ENCODE measurements at regions not wholly inside any gene's neighbourhood (a gene's known extent, or its start where the extent isn't known, plus 50 kb on each side); places are given as distances from the start of the nearest gene placed in this dataset.

DNA sequence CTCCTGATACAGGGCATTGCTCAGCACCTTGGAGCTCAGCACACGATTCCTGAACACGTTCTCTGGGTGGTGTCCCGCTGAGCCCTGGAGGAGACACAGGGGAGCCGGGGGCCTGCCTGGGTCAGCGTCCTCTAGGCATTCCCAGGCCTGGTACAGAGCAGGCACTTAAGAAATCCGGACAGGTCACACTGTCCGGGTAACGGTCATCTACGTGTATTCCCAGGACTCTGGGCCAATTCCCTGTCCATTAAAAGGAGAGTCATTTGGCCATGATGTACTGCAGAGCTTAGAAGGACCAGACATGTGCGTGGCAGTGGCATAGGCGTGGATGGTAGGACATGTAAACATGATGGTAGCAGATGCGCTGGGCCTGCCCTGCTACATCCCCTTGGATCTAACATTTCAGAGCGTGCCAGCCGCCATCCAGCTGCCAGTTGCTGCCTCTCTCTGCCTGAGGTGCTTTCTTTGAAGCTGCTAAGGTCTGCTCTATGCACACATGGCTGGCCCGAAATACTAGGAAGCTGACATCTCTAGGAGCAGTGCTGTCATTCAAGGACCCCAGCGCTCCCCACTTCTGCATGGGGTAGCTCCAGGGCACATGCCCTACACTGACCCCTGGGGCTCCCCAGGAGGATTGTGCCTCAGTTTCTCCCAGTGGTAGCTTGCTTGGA, 273.1 kb upstream of the RTL1 start:
- H3K4me2 ChIP-seq (ENCODE audit: low read length): no peak overlapping the region
- no peaks in the 10 kb centered on the region for H3F3A ChIP-seq (ENCODE audit: insufficient read depth, low read length, poor library complexity, severe bottlenecking)
- H3K9me3 ChIP-seq (ENCODE audit: low read length): no peaks in the 10 kb centered on the region
- H3K9ac ChIP-seq (ENCODE audit: low read length): no peak overlapping the region
- TF ChIP-seq MXI1 (conservative IDR thresholded peaks at IDR 0.05; ENCODE audit: poor library complexity, severe bottlenecking) (no peak), SMC3 (conservative IDR thresholded peaks at IDR 0.05; ENCODE audit: poor library complexity) (no peak), TAF1 (IDR thresholded peaks at IDR 0.05; ENCODE audit: low read depth) (no peak), POLR2AphosphoS5 (IDR thresholded peaks at IDR 0.05) (no peak), RAD21 (conservative IDR thresholded peaks at IDR 0.05) (no peak), EZH2 (IDR thresholded peaks at IDR 0.05; ENCODE audit: borderline replicate concordance, insufficient read depth, low read length, poor library complexity, severe bottlenecking) (no peak)
- TF ChIP-seq, protein P1, sequence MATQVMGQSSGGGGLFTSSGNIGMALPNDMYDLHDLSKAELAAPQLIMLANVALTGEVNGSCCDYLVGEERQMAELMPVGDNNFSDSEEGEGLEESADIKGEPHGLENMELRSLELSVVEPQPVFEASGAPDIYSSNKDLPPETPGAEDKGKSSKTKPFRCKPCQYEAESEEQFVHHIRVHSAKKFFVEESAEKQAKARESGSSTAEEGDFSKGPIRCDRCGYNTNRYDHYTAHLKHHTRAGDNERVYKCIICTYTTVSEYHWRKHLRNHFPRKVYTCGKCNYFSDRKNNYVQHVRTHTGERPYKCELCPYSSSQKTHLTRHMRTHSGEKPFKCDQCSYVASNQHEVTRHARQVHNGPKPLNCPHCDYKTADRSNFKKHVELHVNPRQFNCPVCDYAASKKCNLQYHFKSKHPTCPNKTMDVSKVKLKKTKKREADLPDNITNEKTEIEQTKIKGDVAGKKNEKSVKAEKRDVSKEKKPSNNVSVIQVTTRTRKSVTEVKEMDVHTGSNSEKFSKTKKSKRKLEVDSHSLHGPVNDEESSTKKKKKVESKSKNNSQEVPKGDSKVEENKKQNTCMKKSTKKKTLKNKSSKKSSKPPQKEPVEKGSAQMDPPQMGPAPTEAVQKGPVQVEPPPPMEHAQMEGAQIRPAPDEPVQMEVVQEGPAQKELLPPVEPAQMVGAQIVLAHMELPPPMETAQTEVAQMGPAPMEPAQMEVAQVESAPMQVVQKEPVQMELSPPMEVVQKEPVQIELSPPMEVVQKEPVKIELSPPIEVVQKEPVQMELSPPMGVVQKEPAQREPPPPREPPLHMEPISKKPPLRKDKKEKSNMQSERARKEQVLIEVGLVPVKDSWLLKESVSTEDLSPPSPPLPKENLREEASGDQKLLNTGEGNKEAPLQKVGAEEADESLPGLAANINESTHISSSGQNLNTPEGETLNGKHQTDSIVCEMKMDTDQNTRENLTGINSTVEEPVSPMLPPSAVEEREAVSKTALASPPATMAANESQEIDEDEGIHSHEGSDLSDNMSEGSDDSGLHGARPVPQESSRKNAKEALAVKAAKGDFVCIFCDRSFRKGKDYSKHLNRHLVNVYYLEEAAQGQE (IDR thresholded peaks at IDR 0.05; ENCODE audit: borderline replicate concordance): no peak
- H3K27me3 ChIP-seq (ENCODE audit: insufficient read depth, low read depth, low read length): no peaks in the 10 kb centered on the region
- no peak overlapping the region for H3K27ac ChIP-seq (ENCODE audit: low read length)
- no peak overlapping the region for H2AFZ ChIP-seq (ENCODE audit: low read depth, low read length)
- no peak overlapping the region for H3K4me3 ChIP-seq (ENCODE audit: low read length)
- no peaks in the 10 kb centered on the region for H3K9me2 ChIP-seq (ENCODE audit: insufficient read depth, low read length)
- H3K79me2 ChIP-seq (replicated peaks; ENCODE audit: insufficient read depth, low read length): no peaks in the 10 kb centered on the region
- H3K36me3 ChIP-seq (ENCODE audit: insufficient read depth, low read length): no peaks in the 10 kb centered on the region
- H4K20me1 ChIP-seq (ENCODE audit: insufficient read depth): no peaks in the 10 kb centered on the region

DNA sequence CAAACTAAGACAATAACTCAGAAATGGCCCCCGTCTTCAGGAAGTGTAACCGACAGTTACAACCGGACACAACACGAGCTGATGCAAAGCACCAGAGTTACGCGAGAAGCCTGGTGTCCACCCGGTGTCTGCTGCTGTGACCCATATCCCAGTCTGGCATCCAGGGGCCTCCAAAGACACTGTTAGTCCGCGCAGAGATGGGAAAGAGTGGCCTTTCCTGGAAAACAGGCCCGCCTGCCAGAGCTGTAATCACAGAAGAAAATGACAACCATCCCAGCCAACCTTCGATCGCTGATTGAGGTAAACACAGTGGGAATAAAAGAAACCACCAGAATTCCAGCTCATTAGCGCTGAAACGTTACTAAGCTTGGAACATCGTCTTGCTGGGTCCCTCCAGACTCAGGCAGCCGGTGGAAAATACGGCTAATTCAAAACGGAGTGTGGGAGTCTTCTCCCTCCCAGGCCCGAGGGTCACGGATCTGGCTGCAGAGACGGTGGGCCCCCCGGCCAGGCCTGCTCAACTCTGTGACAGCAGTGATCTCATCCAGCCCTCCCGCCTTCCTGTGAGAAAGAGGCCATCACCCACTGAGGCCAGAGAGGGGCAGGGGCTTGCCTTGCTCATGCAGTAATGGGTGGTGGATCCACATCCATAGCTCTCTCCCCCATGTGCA, 273.9 kb upstream of the RTL1 start:
- Histone ChIP-seq H3K9me3 (ENCODE audit: low read length) (no peaks in the 10 kb centered on the region), H3K9me2 (ENCODE audit: insufficient read depth, low read length) (no peaks in the 10 kb centered on the region), H4K20me1 (ENCODE audit: insufficient read depth) (no peaks in the 10 kb centered on the region), H3F3A (ENCODE audit: insufficient read depth, low read length, poor library complexity, severe bottlenecking) (no peaks in the 10 kb centered on the region), H3K36me3 (ENCODE audit: insufficient read depth, low read length) (no peaks in the 10 kb centered on the region), H3K79me2 (replicated peaks; ENCODE audit: insufficient read depth, low read length) (no peaks in the 10 kb centered on the region), H3K4me3 (ENCODE audit: low read length) (no peak overlapping the region), H2AFZ (ENCODE audit: low read depth, low read length) (no peak overlapping the region), H3K27me3 (ENCODE audit: insufficient read depth, low read depth, low read length) (no peaks in the 10 kb centered on the region), H3K9ac (ENCODE audit: low read length) (no peak overlapping the region), H3K27ac (ENCODE audit: low read length) (no peak overlapping the region), H3K4me2 (ENCODE audit: low read length) (no peak overlapping the region)
- TF ChIP-seq, protein P1 (IDR thresholded peaks at IDR 0.05; ENCODE audit: borderline replicate concordance): peak; percentile 41
- no peak for TF ChIP-seq EP300 (conservative IDR thresholded peaks at IDR 0.05; ENCODE audit: poor library complexity, severe bottlenecking)

All from neural cell (in vitro differentiated cells).